GM10248 (cell line): ENCODE measurements at regions not wholly inside any gene's neighbourhood (a gene's known extent, or its start where the extent isn't known, plus 50 kb on each side); places are given as distances from the start of the nearest gene placed in this dataset.

ENCODE experiments used
- CTCF ChIA-PET: fragments of 300-600 bp; sonication (Branson Sonifier 250); formaldehyde crosslinking; extraction: SDS; loops from one replicate; lab custom pipeline; 2021; ENCODE audit warnings: antibody characterized with exemption; lab: Yijun Ruan, JAX
- POLR2A ChIA-PET: fragments of 350-650 bp; sonication (Branson Sonifier 250); formaldehyde crosslinking; extraction: SDS; loops from one replicate; lab custom pipeline; 2020; ENCODE audit warnings: antibody characterized with exemption; lab: Yijun Ruan, JAX
- DNase-seq: peaks from one replicate; pipeline ENCODE4 v3.0.0; 2012; ENCODE audit errors: extremely low spot score
- CTCF ChIP-seq: IDR thresholded peaks from 2 replicates; pipeline ENCODE4 v1.5.1; 2012; ENCODE audit warnings: mild to moderate bottlenecking, low read depth; ENCODE audit errors: extremely low read depth, missing control alignments, control extremely low read depth

GRCh38 chr17:5698959-5699358 is 114.7 kb upstream of the NLRP1 start:
- ChIA-PET CTCF (interaction anchor here (1.0 to 3.4 kb wide), 3 partner anchors 8 to 106 kb away, joined by 3 to 21 read pairs (median 3); no protein-coding TSS in a partner anchor), POLR2A (no interaction called here)
- no peak for TF ChIP-seq CTCF
- no peak for DNase-seq

GRCh38 chr17:5699814-5700213 is 115.5 kb upstream of the NLRP1 start:
- ChIA-PET CTCF (interaction anchor here (0.9 to 1.2 kb wide), 3 partner anchors 107 to 112 kb away, joined by 3 read pairs; no protein-coding TSS in a partner anchor), POLR2A (no interaction called here)
- TF ChIP-seq CTCF, result no peak
- DNase-seq, result no peak

- no peak for DNase-seq
- POLR2A ChIA-PET, result no interaction called here
- CTCF ChIA-PET, result interaction anchor here (0.9 kb wide), 1 partner anchor 114 kb away, joined by 3 read pairs; no protein-coding TSS in a partner anchor
- no peak for TF ChIP-seq CTCF
These were observed 116.4 kb upstream of the NLRP1 start for GRCh38 chr17:5700745-5701144.

- TF ChIP-seq CTCF, result no peak
- no peak for DNase-seq
- CTCF ChIA-PET, result interaction anchor here (0.9 kb wide), 1 partner anchor 114 kb away, joined by 3 read pairs; no protein-coding TSS in a partner anchor
- POLR2A ChIA-PET, result no interaction called here
These were observed 117.1 kb upstream of the NLRP1 start for GRCh38 chr17:5701381-5701780.

GRCh38 chr17:5702951-5703510 is 118.7 kb upstream of the NLRP1 start:
- CTCF ChIA-PET, result interaction anchor here (1.4 to 2.2 kb wide), 5 partner anchors 10 to 733 kb away, joined by 3 to 5 read pairs (median 4); no protein-coding TSS in a partner anchor
- DNase-seq, result no peak
- POLR2A ChIA-PET, result no interaction called here
- TF ChIP-seq CTCF, result no peak

GRCh38 chr17:5703736-5704135 is 119.4 kb upstream of the NLRP1 start:
- ChIA-PET CTCF (interaction anchor here (1.4 to 2.2 kb wide), 5 partner anchors 11 to 732 kb away, joined by 3 to 5 read pairs (median 4); no protein-coding TSS in a partner anchor), POLR2A (no interaction called here)
- TF ChIP-seq CTCF, result no peak
- no peak for DNase-seq
